ENCODE measurements at regions not wholly inside any gene's neighbourhood (a gene's known extent, or its start where the extent isn't known, plus 50 kb on each side); places are given as distances from the start of the nearest gene placed in this dataset.

- DNase-seq (ENCODE audit: low read depth in 1 of 2, low spot score in 1 of 2) = no peak
Observed at GRCh38 chr12:125473501-125473900, 408.3 kb downstream of the AACS start.

GRCh38 chr12:125487336-125487735, 422.1 kb downstream of the AACS start:
- DNase-seq (ENCODE audit: low read depth in 1 of 2, low spot score in 1 of 2) = no peak

GRCh38 chr12:125491553-125491952, 426.3 kb downstream of the AACS start:
- DNase-seq (ENCODE audit: low read depth in 1 of 2, low spot score in 1 of 2) = no peak

- DNase-seq (ENCODE audit: low read depth in 1 of 2, low spot score in 1 of 2) = no peak
Observed at GRCh38 chr12:125492354-125493270, 427.4 kb downstream of the AACS start.

- DNase-seq (ENCODE audit: low read depth in 1 of 2, low spot score in 1 of 2) = no peak
Observed at GRCh38 chr12:125493704-125494308, 428.6 kb downstream of the AACS start.

- no peak for DNase-seq (ENCODE audit: low read depth in 1 of 2, low spot score in 1 of 2)
Observed at GRCh38 chr12:125503128-125503527, 437.9 kb downstream of the AACS start.

- DNase-seq (ENCODE audit: low read depth in 1 of 2, low spot score in 1 of 2) = no peak
Observed at GRCh38 chr12:125509195-125509594, 444.0 kb downstream of the AACS start.

GRCh38 chr12:125512541-125513298, 447.5 kb downstream of the AACS start:
- DNase-seq (ENCODE audit: low read depth in 1 of 2, low spot score in 1 of 2) = no peak

GRCh38 chr12:125515887-125516286, 450.7 kb downstream of the AACS start:
- DNase-seq (ENCODE audit: low read depth in 1 of 2, low spot score in 1 of 2) = no peak

GRCh38 chr12:125518074-125518473, 452.8 kb downstream of the AACS start:
- no peak for DNase-seq (ENCODE audit: low read depth in 1 of 2, low spot score in 1 of 2)

- DNase-seq (ENCODE audit: low read depth in 1 of 2, low spot score in 1 of 2) = no peak
Observed at GRCh38 chr12:125519026-125519651, 453.9 kb downstream of the AACS start.

- no peak for DNase-seq (ENCODE audit: low read depth in 1 of 2, low spot score in 1 of 2)
Observed at GRCh38 chr12:125525879-125526278, 460.6 kb downstream of the AACS start.

GRCh38 chr12:125528281-125528680, 463.0 kb downstream of the AACS start:
- no peak for DNase-seq (ENCODE audit: low read depth in 1 of 2, low spot score in 1 of 2)

GRCh38 chr12:125530201-125530600, 465.0 kb downstream of the AACS start:
- no peak for DNase-seq (ENCODE audit: low read depth in 1 of 2, low spot score in 1 of 2)

- DNase-seq (ENCODE audit: low read depth in 1 of 2, low spot score in 1 of 2) = no peak
Observed at GRCh38 chr12:125530876-125531275, 465.6 kb downstream of the AACS start.

- no peak for DNase-seq (ENCODE audit: low read depth in 1 of 2, low spot score in 1 of 2)
Observed at GRCh38 chr12:125531574-125531973, 466.3 kb downstream of the AACS start.

GRCh38 chr12:125533434-125534029, 468.3 kb downstream of the AACS start:
- DNase-seq (ENCODE audit: low read depth in 1 of 2, low spot score in 1 of 2) = no peak

GRCh38 chr12:125538401-125539199, 473.4 kb downstream of the AACS start:
- no peak for DNase-seq (ENCODE audit: low read depth in 1 of 2, low spot score in 1 of 2)

GRCh38 chr12:125540580-125541204, 475.5 kb downstream of the AACS start:
- DNase-seq (ENCODE audit: low read depth in 1 of 2, low spot score in 1 of 2) = no peak

- no peak for DNase-seq (ENCODE audit: low read depth in 1 of 2, low spot score in 1 of 2)
Observed at GRCh38 chr12:125544960-125545359, 479.7 kb downstream of the AACS start.
